Thoracic aorta (tissue), 2 donors: ENCODE measurements at regions not wholly inside any gene's neighbourhood (a gene's known extent, or its start where the extent isn't known, plus 50 kb on each side); places are given as distances from the start of the nearest gene placed in this dataset.

Source experiments
- ATAC-seq: fragments of 150-250 bp; one replicate; pipeline ENCODE4 v1.8.0; 2017; ENCODE audit warnings: low read depth; ENCODE audit not compliant: insufficient number of reproducible peaks, low FRiP score
- DNase-seq: peaks from one replicate; pipeline ENCODE4 v3.0.0-alpha.2; 2020; ENCODE audit warnings: low spot score
- H3K27ac ChIP-seq, 2 donors: fragments of 200-600 bp; sonication (generic); 1 replicate in 1 of 2; 2 replicates in 1 of 2; pipeline ENCODE4 v1.5.1; 2016; ENCODE audit warnings: mild to moderate bottlenecking in 2 of 2, moderate library complexity in 2 of 2
- H3K27me3 ChIP-seq: fragments of 200-600 bp; sonication (generic); replicated peaks from 2 replicates; pipeline ENCODE4 v1.6.0; 2016; ENCODE audit warnings: mild to moderate bottlenecking; ENCODE audit not compliant: insufficient read depth
- H3K36me3 ChIP-seq: fragments of 200-600 bp; sonication (generic); one replicate; pipeline ENCODE4 v1.5.1; 2016
- H3K4me1 ChIP-seq, 2 donors: fragments of 200-600 bp; sonication (generic); 1 replicate in 1 of 2; 2 replicates in 1 of 2; pipeline versions ENCODE4 v1.5.1 to v1.6.0; 2016; ENCODE audit warnings: low read depth in 2 of 2, mild to moderate bottlenecking in 1 of 2; ENCODE audit not compliant: control insufficient read depth in 1 of 2
- H3K4me3 ChIP-seq: fragments of 200-600 bp; sonication (generic); 2 replicates; pipeline ENCODE4 v1.5.1; 2016; ENCODE audit warnings: mild to moderate bottlenecking
- H3K9me3 ChIP-seq: fragments of 200-600 bp; sonication (generic); 2 replicates; pipeline ENCODE4 v1.5.1; 2016
- TF ChIP-seq, protein P1 (sequence below): fragments of 200-600 bp; sonication (generic); IDR thresholded peaks from one replicate; pipeline ENCODE4 v1.5.1; 2019; ENCODE audit warnings: antibody characterized with exemption

DNA sequence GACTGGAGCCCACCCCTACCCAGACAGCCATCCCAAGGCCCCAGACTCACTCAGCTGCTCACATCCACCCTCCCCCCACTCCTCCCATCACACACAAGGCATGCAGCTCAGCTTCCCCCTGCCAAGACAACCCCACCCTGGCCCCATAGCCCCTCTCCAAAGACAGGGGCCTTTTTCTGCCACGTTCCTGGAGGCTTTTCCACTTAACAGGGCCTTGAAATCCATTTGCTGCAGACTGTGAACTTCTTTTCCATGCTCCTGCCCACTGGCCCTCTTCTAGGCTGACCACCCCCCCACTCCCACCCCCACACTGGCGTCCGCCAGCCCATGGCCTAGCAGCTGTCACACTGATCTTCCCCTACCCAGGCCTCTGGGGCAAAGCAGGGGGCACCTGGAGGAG, 76.0 kb downstream of the PJA1 start:
- no peak overlapping the region for H3K27ac ChIP-seq
- DNase-seq = no peak
- H3K4me3 ChIP-seq = no peak overlapping the region
- no peaks in the 10 kb centered on the region for H3K4me1 ChIP-seq
- no peak for ATAC-seq
- TF ChIP-seq, protein P1, sequence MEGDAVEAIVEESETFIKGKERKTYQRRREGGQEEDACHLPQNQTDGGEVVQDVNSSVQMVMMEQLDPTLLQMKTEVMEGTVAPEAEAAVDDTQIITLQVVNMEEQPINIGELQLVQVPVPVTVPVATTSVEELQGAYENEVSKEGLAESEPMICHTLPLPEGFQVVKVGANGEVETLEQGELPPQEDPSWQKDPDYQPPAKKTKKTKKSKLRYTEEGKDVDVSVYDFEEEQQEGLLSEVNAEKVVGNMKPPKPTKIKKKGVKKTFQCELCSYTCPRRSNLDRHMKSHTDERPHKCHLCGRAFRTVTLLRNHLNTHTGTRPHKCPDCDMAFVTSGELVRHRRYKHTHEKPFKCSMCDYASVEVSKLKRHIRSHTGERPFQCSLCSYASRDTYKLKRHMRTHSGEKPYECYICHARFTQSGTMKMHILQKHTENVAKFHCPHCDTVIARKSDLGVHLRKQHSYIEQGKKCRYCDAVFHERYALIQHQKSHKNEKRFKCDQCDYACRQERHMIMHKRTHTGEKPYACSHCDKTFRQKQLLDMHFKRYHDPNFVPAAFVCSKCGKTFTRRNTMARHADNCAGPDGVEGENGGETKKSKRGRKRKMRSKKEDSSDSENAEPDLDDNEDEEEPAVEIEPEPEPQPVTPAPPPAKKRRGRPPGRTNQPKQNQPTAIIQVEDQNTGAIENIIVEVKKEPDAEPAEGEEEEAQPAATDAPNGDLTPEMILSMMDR = no peak
- no peaks in the 10 kb centered on the region for H3K36me3 ChIP-seq
- no peaks in the 10 kb centered on the region for H3K27me3 ChIP-seq
- no peaks in the 10 kb centered on the region for H3K9me3 ChIP-seq

DNA sequence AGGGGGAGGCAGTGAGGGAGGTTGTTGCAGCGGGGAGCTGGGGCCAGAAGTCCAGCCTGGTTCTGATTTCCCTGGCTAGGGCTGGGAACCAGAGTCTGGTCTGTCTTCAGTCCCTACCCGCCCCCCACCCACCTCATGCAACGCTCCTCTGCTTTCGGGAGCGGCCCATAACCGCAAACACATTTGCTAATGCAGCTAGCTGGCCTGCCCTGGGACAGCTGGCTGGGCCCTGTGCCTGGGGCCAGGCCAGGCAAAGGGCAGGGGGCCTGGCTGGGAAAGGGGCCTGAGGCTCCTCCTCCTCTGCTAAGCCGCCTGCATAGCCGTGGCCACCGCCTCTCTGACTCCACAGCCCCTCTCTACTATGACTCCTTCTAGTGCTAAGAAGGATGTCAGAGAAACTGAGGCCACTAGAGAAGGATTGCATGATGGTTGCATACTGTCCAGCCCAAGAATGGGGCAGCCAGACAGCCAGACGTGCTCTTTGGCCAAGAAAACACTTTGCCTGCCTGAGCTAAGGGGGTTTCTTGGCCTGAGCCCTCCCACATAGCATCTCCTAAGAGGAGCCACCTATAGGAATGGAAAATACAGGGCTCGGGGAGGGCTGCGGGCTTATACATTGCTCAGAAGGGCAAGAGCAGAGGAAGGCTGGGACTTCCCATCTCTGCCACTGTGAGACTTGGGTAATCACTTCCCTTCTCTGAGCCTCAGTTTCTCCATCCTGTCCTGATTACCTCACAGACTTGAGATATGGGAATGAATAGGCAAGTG, 76.9 kb downstream of the PJA1 start:
- Histone ChIP-seq H3K4me1 (no peaks in the 10 kb centered on the region), H3K36me3 (no peaks in the 10 kb centered on the region), H3K9me3 (no peaks in the 10 kb centered on the region), H3K4me3 (no peak overlapping the region), H3K27me3 (no peaks in the 10 kb centered on the region), H3K27ac (no peak overlapping the region)
- TF ChIP-seq, protein P1 = no peak
- DNase-seq (no peak), ATAC-seq (no peak)

DNA sequence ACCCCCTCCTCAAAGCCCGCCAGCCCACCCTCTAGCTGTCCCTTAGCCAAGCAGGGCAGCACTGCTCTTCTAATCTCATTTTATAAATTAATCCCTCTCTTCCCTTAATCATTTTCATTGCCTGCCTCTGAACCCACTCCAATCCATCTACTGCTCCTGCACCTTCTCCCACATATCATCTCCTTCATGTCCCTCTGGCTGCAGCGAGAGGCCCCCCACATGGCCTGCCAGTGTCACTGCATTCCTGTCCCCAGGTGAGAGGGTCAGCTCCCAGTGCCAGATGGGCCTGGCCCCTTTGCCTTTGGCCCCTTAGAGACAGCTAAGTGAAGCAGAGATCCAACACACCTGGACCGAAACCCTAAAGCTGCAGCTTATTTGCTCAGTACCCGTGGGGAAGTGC, 79.4 kb downstream of the PJA1 start:
- H3K4me3 ChIP-seq = no peak overlapping the region
- TF ChIP-seq, protein P1 = no peak
- no peaks in the 10 kb centered on the region for H3K9me3 ChIP-seq
- no peaks in the 10 kb centered on the region for H3K4me1 ChIP-seq
- DNase-seq (no peak), ATAC-seq (no peak)
- H3K27me3 ChIP-seq = no peaks in the 10 kb centered on the region
- H3K36me3 ChIP-seq = no peaks in the 10 kb centered on the region
- H3K27ac ChIP-seq = no peak overlapping the region

DNA sequence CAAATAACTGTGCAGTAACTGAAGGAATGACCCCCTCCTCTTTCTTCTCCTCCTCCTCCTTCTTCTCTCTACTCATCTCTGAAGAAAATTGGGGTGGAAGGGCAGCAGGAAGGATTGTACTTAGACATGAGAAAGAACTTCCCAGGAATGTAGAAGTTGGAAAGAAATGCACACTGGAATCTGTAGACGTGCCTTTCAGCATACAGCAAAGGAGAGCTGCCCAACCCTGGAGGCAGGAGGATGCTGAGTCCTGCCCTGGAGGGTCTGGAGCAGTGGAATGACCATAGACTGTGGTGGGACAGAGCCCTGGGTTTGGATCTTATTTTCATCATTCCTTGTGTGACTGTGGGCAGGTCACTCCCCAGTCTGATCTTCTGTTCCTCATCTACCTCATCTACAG, 80.1 kb downstream of the PJA1 start:
- TF ChIP-seq, protein P1 = no peak
- H3K9me3 ChIP-seq = no peaks in the 10 kb centered on the region
- no peak for DNase-seq
- no peaks in the 10 kb centered on the region for H3K27me3 ChIP-seq
- H3K4me3 ChIP-seq = no peak overlapping the region
- H3K4me1 ChIP-seq = no peaks in the 10 kb centered on the region
- ATAC-seq = no peak
- H3K27ac ChIP-seq = no peak overlapping the region
- no peaks in the 10 kb centered on the region for H3K36me3 ChIP-seq

DNA sequence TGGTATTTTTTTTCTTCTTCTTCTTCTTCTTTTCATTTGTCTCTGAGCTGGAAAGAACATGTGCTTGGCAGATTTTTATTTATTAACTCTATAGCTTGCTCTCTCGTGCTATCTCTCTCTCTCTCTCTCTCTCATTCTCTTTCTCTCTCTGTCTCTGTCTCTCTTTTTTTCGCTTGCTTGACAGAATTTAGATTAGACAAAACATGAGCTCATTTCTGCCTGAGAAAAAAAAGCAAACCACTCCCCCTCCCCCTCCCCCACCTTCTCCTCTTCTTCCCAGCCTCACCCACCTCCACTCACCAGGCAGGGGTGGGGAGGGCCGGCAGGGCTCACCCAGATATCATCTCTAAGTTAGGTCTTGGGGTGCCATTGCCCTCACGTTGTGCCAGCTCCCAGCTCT, 81.5 kb downstream of the PJA1 start:
- ATAC-seq (no peak), DNase-seq (no peak)
- no peaks in the 10 kb centered on the region for H3K36me3 ChIP-seq
- H3K27ac ChIP-seq = no peak overlapping the region
- no peaks in the 10 kb centered on the region for H3K9me3 ChIP-seq
- no peak overlapping the region for H3K4me3 ChIP-seq
- H3K4me1 ChIP-seq = no peaks in the 10 kb centered on the region
- TF ChIP-seq, protein P1 = no peak
- no peaks in the 10 kb centered on the region for H3K27me3 ChIP-seq
